Dermis microvascular lymphatic vessel endothelial cell (primary cell): ENCODE measurements at regions not wholly inside any gene's neighbourhood (a gene's known extent, or its start where the extent isn't known, plus 50 kb on each side); places are given as distances from the start of the nearest gene placed in this dataset.

Source experiments
- DNase-seq, 2 donors: peaks; one replicate each; pipeline versions ENCODE4 v3.0.0 to v3.0.0-alpha.2; 2010; ENCODE audit warnings: low read depth in 2 of 2

- no peak for DNase-seq
These were observed 51.2 kb upstream of the PCBD1 start for GRCh38 chr10:70939441-70940003.

GRCh38 chr10:70940834-70941568 lies 52.6 kb upstream of the PCBD1 start:
- DNase-seq: no peak

GRCh38 chr10:70942125-70942524 lies 53.8 kb upstream of the PCBD1 start:
- no peak for DNase-seq

GRCh38 chr10:70942725-70943124 lies 54.4 kb upstream of the PCBD1 start:
- no peak for DNase-seq

GRCh38 chr10:70943249-70943648 lies 54.9 kb upstream of the PCBD1 start:
- no peak for DNase-seq

- no peak for DNase-seq
These were observed 55.6 kb upstream of the PCBD1 start for GRCh38 chr10:70943841-70944466.

- no peak for DNase-seq
These were observed 61.7 kb upstream of the PCBD1 start for GRCh38 chr10:70950037-70950436.

- DNase-seq: no peak
These were observed 62.4 kb upstream of the PCBD1 start for GRCh38 chr10:70950801-70951200.

- no peak for DNase-seq
These were observed 64.0 kb upstream of the PCBD1 start for GRCh38 chr10:70952401-70952800.

- no peak for DNase-seq
These were observed 64.6 kb upstream of the PCBD1 start for GRCh38 chr10:70952921-70953320.

GRCh38 chr10:70954381-70955176 lies 66.2 kb upstream of the PCBD1 start:
- DNase-seq: no peak

GRCh38 chr10:70956029-70956759 lies 67.8 kb upstream of the PCBD1 start:
- DNase-seq: peak in 1 of 2 donors; percentile 4

GRCh38 chr10:70958396-70958795 lies 70.0 kb upstream of the PCBD1 start:
- no peak for DNase-seq

GRCh38 chr10:70960316-70960715 lies 72.0 kb upstream of the PCBD1 start:
- DNase-seq: no peak

GRCh38 chr10:70960783-70961570 lies 72.6 kb upstream of the PCBD1 start:
- DNase-seq: no peak

- no peak for DNase-seq
These were observed 74.3 kb upstream of the PCBD1 start for GRCh38 chr10:70962686-70963085.

GRCh38 chr10:70963271-70963670 lies 74.9 kb upstream of the PCBD1 start:
- DNase-seq: no peak

GRCh38 chr10:70964245-70964644 lies 75.9 kb upstream of the PCBD1 start:
- no peak for DNase-seq

GRCh38 chr10:70964881-70965280 lies 76.5 kb upstream of the PCBD1 start:
- DNase-seq: no peak

GRCh38 chr10:70965566-70965965 lies 77.2 kb upstream of the PCBD1 start:
- no peak for DNase-seq
